ENCODE measurements at regions not wholly inside any gene's neighbourhood (a gene's known extent, or its start where the extent isn't known, plus 50 kb on each side); places are given as distances from the start of the nearest gene placed in this dataset.

DNA sequence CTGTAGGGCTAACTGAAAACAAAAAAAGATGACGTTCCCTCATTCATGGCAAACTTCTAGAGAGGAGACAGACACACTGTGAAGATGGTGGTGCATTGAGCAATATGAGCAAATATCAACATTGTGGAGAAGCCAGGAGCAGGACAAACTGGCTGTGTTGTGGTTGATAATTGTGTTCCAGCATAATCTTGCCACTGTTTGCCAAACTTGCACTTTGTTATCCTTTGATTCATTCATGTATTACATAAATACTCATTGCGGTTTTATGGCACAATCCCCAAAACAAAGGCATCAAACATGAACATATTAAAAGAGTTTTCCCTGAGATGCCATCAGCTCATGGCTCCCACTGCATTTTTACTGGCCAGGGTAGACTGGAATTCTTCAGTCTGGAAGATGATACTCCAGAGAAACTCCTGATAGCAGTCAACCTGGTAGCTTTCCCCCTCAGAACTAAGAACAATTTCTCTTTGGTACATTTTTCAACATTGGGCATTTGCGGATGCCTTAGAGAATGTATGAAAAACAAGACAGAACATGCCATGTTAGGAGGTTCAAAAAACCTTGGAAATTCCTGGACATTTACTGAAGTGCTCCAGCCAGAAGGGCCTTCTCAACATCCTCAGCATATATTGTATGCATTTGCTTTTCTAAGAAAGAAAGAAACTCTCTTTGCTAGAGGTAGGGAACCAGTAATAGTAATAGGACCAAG lies 487.4 kb upstream of the CELF4 start:
- H3K27ac ChIP-seq (ENCODE audit: low read length), result no peak overlapping the region
- H3K9ac ChIP-seq (ENCODE audit: low read length), result no peak overlapping the region
- no peaks in the 10 kb centered on the region for H3K9me3 ChIP-seq (ENCODE audit: low read length)
- no peaks in the 10 kb centered on the region for H4K20me1 ChIP-seq (ENCODE audit: low read length)
- DNase-seq, result peak; percentile 12
- H3K4me1 ChIP-seq (ENCODE audit: insufficient read depth, low read length), result no peaks in the 10 kb centered on the region
- no peak overlapping the region for H3K4me2 ChIP-seq (ENCODE audit: low read length)
- H3K79me2 ChIP-seq (ENCODE audit: low read length), result no peaks in the 10 kb centered on the region
- no peaks in the 10 kb centered on the region for H3F3A ChIP-seq (ENCODE audit: low read length, unreplicated experiment)
- intact Hi-C loops (cut with micrococcal nuclease), result no loop called here
- POLR2A ChIA-PET (ENCODE audit: unreplicated experiment), result no interaction called here
- H3K4me3 ChIP-seq (ENCODE audit: low read length), result no peak overlapping the region
- no peak for ATAC-seq
- H3K27me3 ChIP-seq (ENCODE audit: low read length), result no peaks in the 10 kb centered on the region
- no peak overlapping the region for H2AFZ ChIP-seq (ENCODE audit: low read length)
- H3K9me2 ChIP-seq (replicated peaks; ENCODE audit: low read length), result no peaks in the 10 kb centered on the region
- TF ChIP-seq, protein P1, sequence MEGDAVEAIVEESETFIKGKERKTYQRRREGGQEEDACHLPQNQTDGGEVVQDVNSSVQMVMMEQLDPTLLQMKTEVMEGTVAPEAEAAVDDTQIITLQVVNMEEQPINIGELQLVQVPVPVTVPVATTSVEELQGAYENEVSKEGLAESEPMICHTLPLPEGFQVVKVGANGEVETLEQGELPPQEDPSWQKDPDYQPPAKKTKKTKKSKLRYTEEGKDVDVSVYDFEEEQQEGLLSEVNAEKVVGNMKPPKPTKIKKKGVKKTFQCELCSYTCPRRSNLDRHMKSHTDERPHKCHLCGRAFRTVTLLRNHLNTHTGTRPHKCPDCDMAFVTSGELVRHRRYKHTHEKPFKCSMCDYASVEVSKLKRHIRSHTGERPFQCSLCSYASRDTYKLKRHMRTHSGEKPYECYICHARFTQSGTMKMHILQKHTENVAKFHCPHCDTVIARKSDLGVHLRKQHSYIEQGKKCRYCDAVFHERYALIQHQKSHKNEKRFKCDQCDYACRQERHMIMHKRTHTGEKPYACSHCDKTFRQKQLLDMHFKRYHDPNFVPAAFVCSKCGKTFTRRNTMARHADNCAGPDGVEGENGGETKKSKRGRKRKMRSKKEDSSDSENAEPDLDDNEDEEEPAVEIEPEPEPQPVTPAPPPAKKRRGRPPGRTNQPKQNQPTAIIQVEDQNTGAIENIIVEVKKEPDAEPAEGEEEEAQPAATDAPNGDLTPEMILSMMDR (conservative IDR thresholded peaks at IDR 0.05; ENCODE audit: low read depth, low read length), result no peak
- TF ChIP-seq EZH2 (IDR thresholded peaks at IDR 0.05; ENCODE audit: low read length, unreplicated experiment) (no peak), EZH2phosphoT487 (IDR thresholded peaks at IDR 0.05; ENCODE audit: borderline replicate concordance, low read length) (no peak)
- BruUV-seq (replicated peaks), result no TSS peak
- CTCF ChIA-PET, result no interaction called here
- no peaks in the 10 kb centered on the region for H3K36me3 ChIP-seq (ENCODE audit: low read depth, low read length)

- Histone ChIP-seq H3K27ac (ENCODE audit: low read length) (no peak overlapping the region), H3K27me3 (ENCODE audit: low read length) (no peaks in the 10 kb centered on the region), H3K4me2 (ENCODE audit: low read length) (no peak overlapping the region), H3K9me3 (ENCODE audit: low read length) (no peaks in the 10 kb centered on the region), H3K4me1 (ENCODE audit: insufficient read depth, low read length) (no peaks in the 10 kb centered on the region), H3K79me2 (ENCODE audit: low read length) (no peaks in the 10 kb centered on the region), H2AFZ (ENCODE audit: low read length) (no peak overlapping the region), H3K9ac (ENCODE audit: low read length) (no peak overlapping the region), H4K20me1 (ENCODE audit: low read length) (no peaks in the 10 kb centered on the region), H3K36me3 (ENCODE audit: low read depth, low read length) (no peaks in the 10 kb centered on the region), H3K4me3 (ENCODE audit: low read length) (no peak overlapping the region), H3F3A (ENCODE audit: low read length, unreplicated experiment) (no peaks in the 10 kb centered on the region), H3K9me2 (replicated peaks; ENCODE audit: low read length) (no peaks in the 10 kb centered on the region)
- intact Hi-C loops (cut with micrococcal nuclease), result no loop called here
- TF ChIP-seq, protein P1 (conservative IDR thresholded peaks at IDR 0.05; ENCODE audit: low read depth, low read length), result no peak
- no peak for TF ChIP-seq EZH2phosphoT487 (IDR thresholded peaks at IDR 0.05; ENCODE audit: borderline replicate concordance, low read length)
- TF ChIP-seq EZH2 (IDR thresholded peaks at IDR 0.05; ENCODE audit: low read length, unreplicated experiment), result no peak
- DNase-seq, result no peak
- no TSS peak for BruUV-seq (replicated peaks)
- CTCF ChIA-PET, result no interaction called here
- ATAC-seq, result no peak
- POLR2A ChIA-PET (ENCODE audit: unreplicated experiment), result no interaction called here
Measured at GRCh38 chr18:38047820-38048219, 482.2 kb upstream of the CELF4 start.

GRCh38 chr18:38046651-38047050 lies 481.1 kb upstream of the CELF4 start:
- no peaks in the 10 kb centered on the region for H3K36me3 ChIP-seq (ENCODE audit: low read depth, low read length)
- no peak overlapping the region for H3K4me3 ChIP-seq (ENCODE audit: low read length)
- H4K20me1 ChIP-seq (ENCODE audit: low read length), result no peaks in the 10 kb centered on the region
- no peaks in the 10 kb centered on the region for H3F3A ChIP-seq (ENCODE audit: low read length, unreplicated experiment)
- H3K79me2 ChIP-seq (ENCODE audit: low read length), result no peaks in the 10 kb centered on the region
- no peak for DNase-seq
- no peak overlapping the region for H3K9ac ChIP-seq (ENCODE audit: low read length)
- no peaks in the 10 kb centered on the region for H3K4me1 ChIP-seq (ENCODE audit: insufficient read depth, low read length)
- H3K27me3 ChIP-seq (ENCODE audit: low read length), result no peaks in the 10 kb centered on the region
- ChIA-PET CTCF (no interaction called here), POLR2A (ENCODE audit: unreplicated experiment) (no interaction called here)
- TF ChIP-seq EZH2 (IDR thresholded peaks at IDR 0.05; ENCODE audit: low read length, unreplicated experiment) (no peak), EZH2phosphoT487 (IDR thresholded peaks at IDR 0.05; ENCODE audit: borderline replicate concordance, low read length) (no peak)
- TF ChIP-seq, protein P1 (conservative IDR thresholded peaks at IDR 0.05; ENCODE audit: low read depth, low read length), result no peak
- intact Hi-C loops (cut with micrococcal nuclease), result no loop called here
- no peaks in the 10 kb centered on the region for H3K9me2 ChIP-seq (replicated peaks; ENCODE audit: low read length)
- no peaks in the 10 kb centered on the region for H3K9me3 ChIP-seq (ENCODE audit: low read length)
- no peak overlapping the region for H2AFZ ChIP-seq (ENCODE audit: low read length)
- no peak overlapping the region for H3K27ac ChIP-seq (ENCODE audit: low read length)
- no peak overlapping the region for H3K4me2 ChIP-seq (ENCODE audit: low read length)
- ATAC-seq, result no peak
- BruUV-seq (replicated peaks), result no TSS peak
